EH (cell line): ENCODE measurements at regions not wholly inside any gene's neighbourhood (a gene's known extent, or its start where the extent isn't known, plus 50 kb on each side); places are given as distances from the start of the nearest gene placed in this dataset.
"Not testable (repeated sequence)": the region's sequence is repeated elsewhere in the genome, so short reads cannot be mapped to it uniquely, and the experiment has no call there.

Source experiments
- DNase-seq: peaks from one replicate; pipeline ENCODE4 v3.0.0-alpha.2; 2015; ENCODE audit warnings: low read depth

DNA sequence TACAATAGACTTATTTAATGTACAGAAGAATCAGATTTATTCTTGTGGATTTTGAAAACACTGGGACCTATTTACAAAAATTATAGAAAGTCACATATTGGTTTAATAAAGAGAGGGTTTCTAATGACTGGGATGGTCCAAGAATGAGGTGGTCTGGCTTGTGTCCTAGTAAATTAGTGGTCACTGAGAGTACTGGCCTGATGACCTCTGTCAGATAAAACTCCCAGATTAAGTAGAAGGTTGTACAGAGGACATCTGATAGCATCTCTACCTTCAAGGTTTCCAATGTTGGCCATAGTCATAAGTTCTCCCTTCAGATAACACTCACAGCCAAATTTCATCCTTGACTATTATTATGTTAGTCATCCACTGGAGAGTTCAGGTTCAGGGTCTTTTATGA is 692.9 kb downstream of the MTRR start:
- DNase-seq = no peak

DNA sequence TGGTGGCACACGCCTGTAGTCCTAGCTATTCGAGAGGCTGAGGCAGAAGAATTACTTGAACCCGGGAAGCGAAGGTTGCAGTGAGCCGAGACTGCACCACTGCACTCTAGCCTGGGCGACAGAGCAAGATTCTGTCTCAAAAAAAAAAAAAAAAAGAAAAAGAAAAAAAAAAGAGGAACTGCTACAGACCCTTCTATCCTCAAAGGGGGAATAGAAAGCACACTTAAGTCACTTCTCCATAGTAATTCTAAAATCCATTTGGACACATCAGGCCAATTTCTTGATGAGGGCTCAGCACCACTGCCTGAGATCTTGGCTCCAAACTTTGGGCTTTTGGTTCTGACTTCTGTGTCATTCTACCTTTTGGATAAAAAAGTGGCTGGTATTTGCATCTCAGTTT is 694.6 kb downstream of the MTRR start:
- DNase-seq = not testable (repeated sequence)

DNA sequence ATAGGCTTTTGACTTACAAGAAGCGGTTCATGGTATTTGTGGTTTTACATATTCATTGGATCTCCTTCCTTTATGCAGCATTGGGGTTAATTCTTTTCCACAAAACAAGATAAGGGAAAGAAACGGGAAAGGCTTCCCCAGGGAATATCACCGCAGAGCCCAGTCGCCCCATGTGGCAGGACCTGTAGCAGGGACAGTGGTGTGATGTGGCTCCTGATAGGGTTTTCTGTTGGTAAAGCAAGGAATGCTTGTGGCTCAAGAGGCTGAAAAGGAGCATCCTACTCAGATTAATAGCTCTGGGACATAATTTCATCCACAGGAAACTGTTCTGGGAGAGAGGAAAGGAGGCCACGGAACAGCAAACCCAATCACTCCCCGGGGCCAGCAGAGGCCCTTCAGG is 699.9 kb downstream of the MTRR start:
- no peak for DNase-seq

DNA sequence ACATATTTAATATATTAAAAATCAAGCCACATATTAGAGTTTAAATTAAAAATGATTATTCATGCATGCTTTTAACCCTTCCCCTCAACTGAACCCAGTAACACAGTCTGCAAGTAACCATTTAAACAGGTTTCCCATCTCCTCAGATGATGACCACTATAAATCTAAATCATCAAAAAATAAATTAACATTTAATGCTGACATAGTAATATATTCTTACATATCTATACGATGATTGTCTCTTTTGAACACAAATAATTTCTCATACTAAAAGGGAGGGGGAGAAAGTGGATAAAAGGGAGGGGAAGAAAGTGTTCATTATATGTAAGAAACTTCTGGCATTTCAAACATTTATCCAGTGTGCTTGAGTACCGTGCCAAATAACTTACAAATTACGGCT is 701.6 kb downstream of the MTRR start:
- DNase-seq = no peak

DNA sequence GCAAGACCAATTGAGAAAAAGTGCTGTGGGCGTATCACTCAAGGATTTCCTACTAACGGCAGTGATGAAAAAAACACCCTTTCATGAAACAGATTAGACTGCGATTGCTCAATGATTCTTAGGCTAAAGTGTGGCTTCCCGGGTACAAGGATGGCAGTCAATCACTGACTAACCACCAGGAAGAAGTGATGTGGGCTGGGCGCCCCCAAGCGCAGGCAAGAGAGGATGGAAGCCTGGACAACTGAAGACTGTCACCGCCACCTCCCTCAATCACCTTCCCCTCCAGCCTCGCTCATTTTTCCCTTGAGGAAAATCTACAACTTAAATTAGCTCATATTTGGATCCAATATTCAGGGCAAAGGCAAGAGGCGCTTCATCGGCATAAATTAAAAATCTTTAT is 707.2 kb downstream of the MTRR start:
- no peak for DNase-seq

DNA sequence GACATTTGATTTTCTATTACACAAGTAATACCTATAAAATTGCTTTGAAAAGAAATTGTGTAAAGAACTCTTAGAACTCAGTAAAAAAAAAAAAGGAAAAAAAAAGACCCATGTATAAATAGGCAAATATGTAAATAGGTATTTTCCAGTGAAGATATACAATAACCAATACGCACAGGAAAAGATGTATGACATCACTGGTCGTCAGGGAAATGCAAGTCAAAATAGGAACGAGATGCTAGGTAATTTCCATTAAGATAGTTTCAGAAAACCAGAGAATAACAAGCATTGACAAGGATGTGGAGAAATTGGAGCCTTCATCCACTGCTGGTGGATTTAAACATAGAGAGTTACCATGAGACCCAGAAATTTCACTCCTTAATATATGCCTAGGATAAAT is 708.8 kb downstream of the MTRR start:
- DNase-seq = peak; percentile 3

DNA sequence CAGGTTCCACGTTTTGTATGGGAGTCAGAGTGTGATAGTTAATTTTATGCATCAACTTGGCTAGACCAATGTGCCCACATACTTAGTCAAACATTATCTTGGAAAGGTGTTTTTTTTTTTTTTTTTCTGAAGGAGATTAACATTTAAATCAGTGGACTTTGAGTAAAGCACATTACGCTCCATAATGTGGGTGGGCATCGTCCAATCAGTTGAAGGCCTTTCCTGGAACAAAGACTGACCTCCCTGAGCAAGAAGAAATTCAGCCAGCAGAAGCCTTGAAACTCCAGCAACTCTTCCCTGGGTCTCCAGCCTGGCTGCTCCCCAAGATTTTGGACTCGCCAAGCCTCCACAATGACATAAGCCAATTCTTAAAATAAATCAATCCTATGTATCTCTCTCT is 711.4 kb downstream of the MTRR start:
- no peak for DNase-seq

DNA sequence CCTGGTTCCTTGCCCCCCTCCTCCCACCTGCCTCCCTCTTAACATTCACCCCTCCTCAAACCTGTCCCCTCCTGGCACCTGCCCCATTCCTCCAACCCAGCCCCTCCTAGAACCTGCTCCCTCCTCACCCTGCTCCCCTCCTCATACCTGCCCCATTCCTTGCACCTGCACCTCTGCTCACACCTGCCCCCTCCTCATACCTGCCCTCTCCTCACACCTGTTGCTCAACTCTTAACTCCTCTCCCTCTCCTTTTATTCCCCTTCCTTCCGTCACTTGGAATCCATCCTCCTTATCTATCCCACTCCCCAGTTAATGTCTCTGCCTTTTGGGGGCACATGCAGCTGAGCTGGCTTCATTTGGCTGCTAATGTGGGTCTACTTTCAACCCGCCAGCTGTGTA is 712.1 kb downstream of the MTRR start:
- no peak for DNase-seq

DNA sequence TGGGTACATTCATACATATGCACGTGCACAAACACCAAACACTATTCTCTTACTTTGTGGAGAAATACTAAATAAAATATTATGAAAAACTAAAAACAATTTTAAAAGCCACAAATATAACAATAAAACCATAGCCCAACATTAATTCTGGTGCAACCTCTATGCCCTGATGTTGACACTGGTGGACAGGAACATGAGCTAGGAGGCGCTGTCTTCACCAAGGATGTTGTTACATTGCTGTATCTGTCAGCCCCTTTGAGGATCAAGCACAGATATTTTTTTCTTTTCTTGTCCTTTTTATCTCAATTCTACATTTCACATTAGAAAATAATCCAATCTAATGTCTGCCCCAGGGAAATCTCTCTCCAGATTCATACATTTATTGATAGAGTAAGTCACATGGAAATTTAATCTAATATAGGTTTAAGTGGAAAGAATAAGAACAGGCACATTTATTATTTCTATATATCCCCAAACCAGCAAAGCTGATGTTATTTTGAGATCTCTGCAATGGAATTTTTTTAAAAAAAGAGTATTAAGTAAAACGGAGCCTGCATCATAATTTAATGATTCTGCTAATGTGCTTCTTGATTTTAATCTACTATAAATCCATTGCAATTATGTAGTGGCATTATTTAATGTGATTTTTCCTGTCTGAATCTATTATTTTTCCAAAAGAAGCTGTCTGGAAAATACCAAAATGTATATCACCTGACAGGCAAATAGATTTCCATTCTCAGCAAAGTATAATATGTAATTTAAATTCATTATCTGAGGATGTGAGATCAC is 716.5 kb downstream of the MTRR start:
- DNase-seq = no peak

DNA sequence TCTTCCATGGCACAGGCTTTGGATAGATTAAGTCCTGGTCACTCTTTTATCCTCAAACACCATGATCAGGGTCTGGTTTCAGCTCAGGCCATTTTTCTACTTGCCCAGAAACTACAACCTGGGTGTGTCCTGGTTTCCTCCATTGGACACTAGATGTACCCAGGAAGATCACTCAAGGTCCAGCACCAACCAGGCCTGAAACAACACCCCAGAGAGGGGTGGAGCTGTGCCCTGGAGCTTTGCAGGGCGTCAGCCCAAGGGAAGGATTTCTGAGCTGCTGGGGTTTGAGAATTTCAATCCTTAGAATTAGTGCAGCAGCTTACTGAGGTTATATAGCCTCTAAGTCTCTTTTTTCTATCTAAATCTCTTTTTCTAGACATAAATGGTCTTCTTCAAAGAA is 722.0 kb downstream of the MTRR start:
- DNase-seq = no peak

DNA sequence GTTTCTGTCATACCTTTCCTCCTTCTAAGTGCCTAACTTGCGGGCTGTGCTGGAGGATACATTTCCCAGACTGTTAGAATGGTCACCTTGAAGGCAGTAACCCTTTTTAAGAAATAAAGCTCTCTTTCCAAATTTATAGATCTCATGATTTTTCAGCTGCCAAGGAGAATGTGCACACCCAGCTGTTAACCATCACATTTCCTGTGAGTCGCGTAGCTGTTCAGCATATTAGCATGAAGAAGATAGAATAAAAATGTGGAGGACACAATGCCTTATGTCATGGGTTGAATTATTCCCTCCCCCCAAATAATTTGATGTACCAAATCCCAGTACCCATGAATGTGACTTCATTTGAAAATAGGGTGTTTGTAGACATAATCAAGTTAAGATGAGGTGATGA is 729.4 kb downstream of the MTRR start:
- DNase-seq = no peak

DNA sequence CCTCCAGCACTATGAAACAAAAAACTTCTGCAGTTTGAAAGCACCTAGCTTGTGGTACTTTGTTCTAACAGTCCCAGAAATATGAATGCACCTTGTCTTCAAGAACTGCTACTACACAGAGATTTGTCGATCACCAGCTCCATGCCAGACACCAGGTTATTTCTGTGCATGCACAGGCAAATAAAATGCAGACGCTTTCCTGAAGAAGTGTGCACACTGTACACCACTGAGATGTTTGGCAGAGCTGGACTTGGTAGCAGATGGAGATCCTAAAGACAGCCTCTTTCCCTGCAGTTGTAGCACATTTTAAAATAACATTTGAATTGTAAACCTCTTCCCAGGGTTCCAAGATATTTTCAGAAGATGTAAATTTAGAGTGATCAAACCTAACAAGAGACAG is 730.0 kb downstream of the MTRR start:
- DNase-seq = no peak

DNA sequence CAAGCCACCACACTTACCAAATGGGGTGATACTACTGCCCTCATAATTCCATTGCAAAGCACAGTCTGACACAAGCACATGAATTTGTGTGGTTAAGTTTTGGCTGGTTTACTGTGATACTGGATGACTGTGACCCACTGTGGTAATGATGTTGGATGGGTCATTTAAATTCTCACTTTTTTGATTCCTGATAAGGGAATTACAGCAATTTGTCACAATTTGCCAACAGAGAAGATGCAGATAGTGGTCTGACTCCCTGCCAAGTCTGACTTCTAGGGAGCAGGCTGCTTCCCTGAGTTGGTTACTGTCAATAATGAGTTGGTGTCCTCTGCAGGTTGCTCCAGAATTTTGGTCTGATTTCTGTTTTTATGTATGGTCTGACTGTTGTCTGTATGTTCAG is 731.9 kb downstream of the MTRR start:
- no peak for DNase-seq

DNA sequence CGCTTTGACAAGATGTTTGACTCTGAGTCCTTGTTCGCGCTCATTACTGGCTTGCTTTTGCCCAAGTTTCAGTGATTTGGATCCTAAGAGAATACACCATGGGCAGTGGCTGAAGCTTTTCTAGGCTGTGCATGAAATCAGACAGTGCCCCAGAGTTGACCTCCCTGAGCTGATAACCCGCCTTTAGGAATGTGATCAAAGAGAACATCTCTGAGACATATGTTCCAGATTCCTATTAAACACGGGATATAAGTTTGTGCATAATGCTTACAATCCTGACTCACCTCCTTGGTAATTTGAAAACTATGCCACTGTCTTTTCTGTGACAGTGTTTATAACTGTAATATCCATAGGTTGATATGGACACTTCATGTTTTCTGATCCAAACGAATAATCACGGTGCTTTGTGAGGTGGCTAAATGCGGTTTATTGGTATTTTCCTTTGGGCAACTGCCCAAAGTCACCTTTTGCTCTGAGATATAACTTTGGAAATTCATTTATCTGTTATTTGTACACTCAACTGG is 732.9 kb downstream of the MTRR start:
- no peak for DNase-seq

DNA sequence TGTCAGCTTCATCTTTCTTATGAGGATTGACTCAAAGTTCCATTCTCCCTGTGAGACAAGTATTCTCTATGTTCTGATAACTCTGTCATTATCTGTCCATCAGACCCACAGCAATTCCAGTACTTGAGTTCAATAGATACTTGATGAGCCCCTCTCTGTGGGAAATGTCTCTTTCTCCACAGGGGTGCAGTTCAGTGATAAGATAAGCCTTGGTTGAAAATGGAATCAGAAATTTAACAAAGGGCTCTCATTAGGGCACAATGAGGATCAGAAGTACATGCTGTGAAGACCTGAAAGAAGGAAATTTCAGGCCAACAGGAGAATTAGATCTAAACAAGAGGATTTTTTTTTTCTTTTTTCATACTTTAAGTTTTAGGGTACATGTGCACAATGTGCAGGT is 737.3 kb downstream of the MTRR start:
- no peak for DNase-seq

DNA sequence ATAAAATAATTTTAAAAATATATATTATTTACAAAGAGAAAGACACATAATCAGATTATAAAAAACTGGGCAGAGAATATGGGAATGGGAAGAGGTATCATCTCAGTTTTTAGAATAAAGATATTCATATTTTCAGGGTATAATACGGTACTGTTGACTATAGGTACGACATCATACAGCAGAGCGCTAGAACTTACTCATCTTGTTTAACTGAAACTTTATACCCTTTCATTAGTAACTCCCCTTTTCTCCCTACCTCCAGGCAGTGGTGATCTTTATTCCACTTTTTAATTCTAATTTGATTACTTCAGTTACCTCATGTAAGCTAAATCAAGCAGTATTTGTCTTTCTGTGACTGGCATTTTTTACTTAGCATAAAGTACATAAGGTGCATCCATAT is 742.1 kb downstream of the MTRR start:
- no peak for DNase-seq

DNA sequence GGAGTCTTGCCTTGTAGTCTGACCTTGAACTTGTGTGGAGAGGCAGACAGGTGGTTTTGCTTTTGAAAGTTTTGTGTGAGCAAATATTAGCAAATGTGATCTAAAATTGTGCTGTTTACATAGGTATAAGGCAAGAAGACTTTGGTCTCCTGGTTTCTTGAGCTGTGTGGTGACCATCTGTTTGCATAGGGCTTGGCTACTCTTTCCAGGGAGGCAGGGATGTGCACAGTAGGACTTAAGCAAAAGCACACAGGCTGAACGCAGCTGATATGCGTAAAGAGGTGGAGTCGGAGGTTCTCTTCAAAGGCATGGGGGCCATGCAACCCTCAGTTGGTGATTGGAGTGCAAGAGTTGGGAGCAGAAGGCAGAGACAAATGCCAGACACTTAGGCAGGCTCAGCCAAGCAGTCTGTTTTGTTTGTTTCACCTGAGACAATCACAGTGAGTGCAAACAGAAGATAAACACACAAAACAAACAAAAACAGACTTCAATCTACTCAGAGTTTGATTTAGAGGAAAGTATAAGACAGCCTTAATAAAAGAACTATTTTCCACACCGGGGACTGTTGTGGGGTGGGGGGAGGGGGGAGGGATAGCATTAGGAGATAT is 744.2 kb downstream of the MTRR start:
- no peak for DNase-seq

DNA sequence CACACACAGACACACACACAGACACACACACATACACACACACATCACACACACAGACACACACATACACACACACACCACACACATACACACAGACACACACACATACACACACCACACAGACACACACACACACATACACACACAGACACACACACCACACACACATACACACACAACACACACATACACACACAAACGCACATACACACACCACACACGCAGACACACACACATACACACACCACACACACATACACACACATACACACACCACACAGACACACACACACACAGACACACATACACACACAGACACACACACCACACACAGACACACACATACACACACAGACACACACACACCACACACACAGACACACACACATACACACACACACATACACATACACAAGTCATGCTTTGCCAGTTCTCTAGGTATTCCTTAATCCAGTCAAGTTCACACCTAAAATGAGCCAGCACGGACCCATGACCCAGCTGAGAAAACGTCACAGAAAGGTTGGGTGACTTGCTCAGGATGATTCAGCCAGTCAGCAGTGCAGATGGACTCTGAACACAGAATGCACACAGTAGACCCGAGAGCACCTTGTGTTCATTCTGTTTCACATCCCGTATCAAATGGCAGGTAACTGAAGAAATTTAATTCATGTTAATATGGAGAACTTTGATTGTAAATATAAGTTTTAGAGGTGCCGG is 746.4 kb downstream of the MTRR start:
- no peak for DNase-seq

DNA sequence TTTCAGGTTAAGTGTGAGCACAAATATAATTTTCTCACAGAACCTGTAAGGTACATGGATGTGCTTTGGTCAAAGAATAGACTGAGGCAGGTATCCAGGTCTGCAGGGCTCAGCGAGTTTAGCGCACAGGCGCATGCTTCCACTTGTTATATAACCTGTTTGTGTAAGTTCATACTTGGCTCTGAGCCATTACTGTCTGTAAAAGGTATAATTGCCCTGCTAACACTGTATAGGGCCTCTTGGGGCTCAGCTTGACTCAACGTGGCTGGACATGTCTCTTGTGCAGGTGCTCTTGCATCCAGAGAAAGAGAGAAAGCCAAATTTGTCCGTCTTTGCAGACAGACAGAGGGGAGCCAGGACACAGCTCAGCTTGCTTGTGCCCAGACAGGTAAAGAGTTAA is 759.6 kb downstream of the MTRR start:
- no peak for DNase-seq

DNA sequence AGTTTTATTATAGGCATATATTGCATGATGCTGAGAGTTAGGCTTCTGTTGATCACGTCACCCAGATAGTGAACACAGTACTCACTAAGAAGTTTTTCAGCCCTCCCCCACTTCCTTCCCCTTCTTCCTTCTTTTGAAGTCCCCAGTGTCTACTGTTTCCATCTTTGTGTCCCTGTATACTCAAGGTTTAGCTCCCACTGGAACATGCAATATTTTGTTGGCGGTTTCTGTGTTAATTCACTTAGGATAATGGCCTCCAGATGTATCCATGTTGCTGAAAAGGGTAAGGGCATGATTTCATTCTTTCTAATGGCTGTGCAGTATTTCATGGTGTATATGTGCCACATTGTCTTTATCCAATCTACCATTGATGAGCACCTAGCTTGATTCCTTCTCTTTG is 764.3 kb downstream of the MTRR start:
- DNase-seq = no peak

DNA sequence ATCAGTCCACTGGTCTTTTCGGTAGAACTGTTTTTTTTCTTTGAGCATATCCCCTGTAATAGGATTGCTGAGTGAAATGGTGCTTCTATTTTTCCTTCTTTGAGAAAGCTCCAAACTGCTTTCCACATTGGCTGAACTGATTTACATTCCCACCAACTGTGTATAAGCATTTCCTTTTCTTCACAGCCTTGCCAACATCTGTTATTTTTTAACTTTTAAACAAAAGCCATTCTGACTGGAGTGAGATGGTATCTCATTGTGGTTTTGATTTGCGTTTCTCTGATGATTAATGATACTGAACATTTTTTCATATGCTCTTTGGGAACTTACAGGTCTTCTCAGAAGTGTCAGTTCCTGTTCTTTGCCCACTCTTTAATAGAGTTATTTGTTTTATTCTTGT is 764.7 kb downstream of the MTRR start:
- peak; percentile 56 for DNase-seq

DNA sequence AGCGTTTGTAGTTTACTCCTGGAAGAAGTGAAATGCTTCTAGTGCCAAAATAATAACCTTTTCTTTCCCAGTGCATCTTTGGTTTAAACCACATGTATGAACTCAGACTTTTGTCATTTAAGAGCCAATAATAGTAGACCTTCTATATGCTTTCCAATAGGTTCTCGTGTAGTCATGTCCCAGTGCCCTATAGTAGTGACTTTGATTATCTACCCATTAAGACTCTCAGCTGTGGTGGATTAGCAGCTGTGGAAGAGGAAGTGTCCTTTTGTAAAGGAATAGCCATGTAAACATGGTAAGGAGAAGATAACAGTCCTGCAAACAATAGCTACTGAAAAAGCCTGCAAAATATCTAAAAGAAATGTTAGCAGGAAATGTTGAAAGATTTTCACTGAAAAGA is 765.3 kb downstream of the MTRR start:
- no peak for DNase-seq

DNA sequence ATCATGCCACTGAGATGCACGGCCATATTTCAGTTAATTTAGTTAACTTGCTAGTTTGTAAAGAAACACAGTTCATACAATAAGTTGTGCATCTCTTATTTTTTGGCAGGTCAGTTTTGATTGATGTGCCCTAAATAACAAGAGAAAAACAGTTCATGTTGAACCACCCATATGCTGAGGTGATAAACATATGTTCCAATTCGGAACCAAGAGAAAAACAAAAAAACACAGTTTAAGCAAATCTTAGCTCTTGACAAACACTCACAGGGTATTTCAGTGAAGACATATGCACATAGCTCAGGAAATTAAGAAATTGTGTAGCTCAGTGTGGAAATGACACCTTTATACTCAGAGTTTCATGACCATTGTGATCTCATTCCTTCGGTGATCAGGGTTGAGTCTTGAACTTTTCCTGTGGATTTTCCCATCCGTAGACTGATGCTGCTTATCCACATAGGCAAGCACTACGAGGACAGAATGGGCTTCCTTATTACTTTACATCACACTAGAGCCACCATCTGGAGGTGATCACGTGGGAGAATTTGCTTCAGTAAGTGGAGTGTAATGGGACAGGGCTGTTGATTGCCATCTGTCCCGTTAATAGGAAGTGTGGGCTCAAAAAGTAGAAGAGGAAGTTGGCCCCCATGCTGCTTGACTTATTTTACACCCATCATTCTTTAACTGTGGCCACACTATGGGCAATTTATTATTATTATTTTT is 773.0 kb downstream of the MTRR start:
- DNase-seq = no peak
